PC-9 (cell line): ENCODE measurements at regions not wholly inside any gene's neighbourhood (a gene's known extent, or its start where the extent isn't known, plus 50 kb on each side); places are given as distances from the start of the nearest gene placed in this dataset.

Experiments
- BruUV-seq: library from RNA; stranded (reverse); fragments of 400-500 nt; replicated peaks from 2 replicates; lab custom pipeline; 2021; lab: Mats Ljungman, UMichigan
- CTCF ChIA-PET: fragments of 300-600 bp; sonication (Branson Sonifier 250); formaldehyde crosslinking; loops from one replicate; lab custom pipeline; 2022; ENCODE audit warnings: antibody characterized with exemption; lab: Charles Lee
- POLR2A ChIA-PET: fragments of 300-600 bp; sonication (Branson Sonifier 250); formaldehyde crosslinking; loops from one replicate; lab custom pipeline; 2022; ENCODE audit warnings: antibody characterized with exemption; ENCODE audit not compliant: unreplicated experiment; lab: Charles Lee
- DNase-seq, 2 experiments: peaks; one replicate each; pipeline versions ENCODE4 v3.0.0 to v3.0.0-alpha.2; 2015 to 2022; ENCODE audit warnings: mixed read lengths in 1 of 2
- H2AFZ ChIP-seq: fragments of 200-600 bp; sonication (generic); 2 replicates; pipeline ENCODE4 v1.8.1; 2017; ENCODE audit warnings: antibody characterized with exemption
- H3F3A ChIP-seq: fragments of 200-600 bp; sonication (generic); 2 replicates; pipeline ENCODE4 v1.8.1; 2017; ENCODE audit warnings: antibody characterized with exemption, mild to moderate bottlenecking, low read depth; ENCODE audit not compliant: insufficient read depth
- H3K27ac ChIP-seq: fragments of 200-600 bp; sonication (generic); 2 replicates; pipeline ENCODE4 v1.6.1; 2016; ENCODE audit warnings: mixed run types
- H3K27me3 ChIP-seq: fragments of 200-600 bp; sonication (generic); 2 replicates; pipeline ENCODE4 v1.6.1; 2016; ENCODE audit warnings: low read depth, mixed run types; ENCODE audit not compliant: insufficient read depth
- H3K36me3 ChIP-seq: fragments of 200-600 bp; sonication (generic); 2 replicates; pipeline ENCODE4 v1.6.1; 2016; ENCODE audit warnings: low read depth, mixed run types
- H3K4me1 ChIP-seq: fragments of 200-600 bp; sonication (generic); replicated peaks from 2 replicates; pipeline ENCODE4 v1.6.1; 2016; ENCODE audit warnings: mixed run types; ENCODE audit not compliant: insufficient read depth
- H3K4me2 ChIP-seq: fragments of 200-600 bp; sonication (generic); 2 replicates; pipeline ENCODE4 v1.6.1; 2017; ENCODE audit warnings: mixed run types
- H3K4me3 ChIP-seq: fragments of 200-600 bp; sonication (generic); 2 replicates; pipeline ENCODE4 v1.6.1; 2016; ENCODE audit warnings: mixed run types
- H3K79me2 ChIP-seq: fragments of 200-600 bp; sonication (generic); 2 replicates; pipeline ENCODE4 v1.6.1; 2017; ENCODE audit warnings: low read depth, mixed run types
- H3K9me2 ChIP-seq: fragments of 200-600 bp; sonication (generic); 2 replicates; pipeline ENCODE4 v1.8.1; 2017; ENCODE audit warnings: mild to moderate bottlenecking; ENCODE audit not compliant: insufficient read depth
- H3K9me3 ChIP-seq: fragments of 200-600 bp; sonication (generic); 2 replicates; pipeline ENCODE4 v1.8.1; 2016; ENCODE audit warnings: low read depth; ENCODE audit not compliant: insufficient read depth
- H4K20me1 ChIP-seq: fragments of 200-600 bp; sonication (generic); 2 replicates; pipeline ENCODE4 v1.8.1; 2017; ENCODE audit not compliant: insufficient read depth
- CTCF ChIP-seq: fragments of 200-600 bp; sonication (generic); conservative IDR thresholded peaks from 2 replicates; pipeline ENCODE4 v1.6.1; 2017; ENCODE audit warnings: mixed run types, antibody characterized with exemption, mild to moderate bottlenecking, moderate library complexity
- EZH2 ChIP-seq: fragments of 200-600 bp; sonication (generic); IDR thresholded peaks from 2 replicates; pipeline ENCODE4 v1.8.0; 2017; ENCODE audit warnings: antibody characterized with exemption, low read depth
- intact Hi-C: fragments of 100-400 bp; cut with micrococcal nuclease; formaldehyde crosslinking; loops from one replicate; pipeline ENCODE4 v1.10.0; 2022; ENCODE audit not compliant: unreplicated experiment

- H3K4me1 ChIP-seq, result no peaks in the 10 kb centered on the region
- H4K20me1 ChIP-seq, result no peaks in the 10 kb centered on the region
- no peaks in the 10 kb centered on the region for H3K27me3 ChIP-seq
- no peaks in the 10 kb centered on the region for H3K9me2 ChIP-seq
- ChIA-PET POLR2A (no interaction called here), CTCF (no interaction called here)
- no peaks in the 10 kb centered on the region for H3K36me3 ChIP-seq
- no peak for DNase-seq
- no peaks in the 10 kb centered on the region for H3K79me2 ChIP-seq
- H3F3A ChIP-seq, result no peaks in the 10 kb centered on the region
- no peak overlapping the region for H3K27ac ChIP-seq
- TF ChIP-seq CTCF, result no peak
- no peak for TF ChIP-seq EZH2
- intact Hi-C loops, result no loop called here
- no peak overlapping the region for H3K4me3 ChIP-seq
- H3K9me3 ChIP-seq, result no peaks in the 10 kb centered on the region
- BruUV-seq, result no TSS peak
- no peak overlapping the region for H2AFZ ChIP-seq
- H3K4me2 ChIP-seq, result no peak overlapping the region
These were observed 416.1 kb upstream of the IZUMO3 start for GRCh38 chr9:24961762-24962161.

GRCh38 chr9:24953070-24953469 lies 407.4 kb upstream of the IZUMO3 start:
- H3K4me3 ChIP-seq, result no peak overlapping the region
- H4K20me1 ChIP-seq, result no peaks in the 10 kb centered on the region
- H3K9me3 ChIP-seq, result no peaks in the 10 kb centered on the region
- H2AFZ ChIP-seq, result no peak overlapping the region
- no peaks in the 10 kb centered on the region for H3K27me3 ChIP-seq
- H3K36me3 ChIP-seq, result no peaks in the 10 kb centered on the region
- no peaks in the 10 kb centered on the region for H3F3A ChIP-seq
- ChIA-PET CTCF (no interaction called here), POLR2A (no interaction called here)
- no peaks in the 10 kb centered on the region for H3K9me2 ChIP-seq
- intact Hi-C loops, result no loop called here
- DNase-seq, result no peak
- TF ChIP-seq EZH2 (no peak), CTCF (no peak)
- no peaks in the 10 kb centered on the region for H3K4me1 ChIP-seq
- no TSS peak for BruUV-seq
- no peaks in the 10 kb centered on the region for H3K79me2 ChIP-seq
- no peak overlapping the region for H3K27ac ChIP-seq
- no peak overlapping the region for H3K4me2 ChIP-seq

DNA sequence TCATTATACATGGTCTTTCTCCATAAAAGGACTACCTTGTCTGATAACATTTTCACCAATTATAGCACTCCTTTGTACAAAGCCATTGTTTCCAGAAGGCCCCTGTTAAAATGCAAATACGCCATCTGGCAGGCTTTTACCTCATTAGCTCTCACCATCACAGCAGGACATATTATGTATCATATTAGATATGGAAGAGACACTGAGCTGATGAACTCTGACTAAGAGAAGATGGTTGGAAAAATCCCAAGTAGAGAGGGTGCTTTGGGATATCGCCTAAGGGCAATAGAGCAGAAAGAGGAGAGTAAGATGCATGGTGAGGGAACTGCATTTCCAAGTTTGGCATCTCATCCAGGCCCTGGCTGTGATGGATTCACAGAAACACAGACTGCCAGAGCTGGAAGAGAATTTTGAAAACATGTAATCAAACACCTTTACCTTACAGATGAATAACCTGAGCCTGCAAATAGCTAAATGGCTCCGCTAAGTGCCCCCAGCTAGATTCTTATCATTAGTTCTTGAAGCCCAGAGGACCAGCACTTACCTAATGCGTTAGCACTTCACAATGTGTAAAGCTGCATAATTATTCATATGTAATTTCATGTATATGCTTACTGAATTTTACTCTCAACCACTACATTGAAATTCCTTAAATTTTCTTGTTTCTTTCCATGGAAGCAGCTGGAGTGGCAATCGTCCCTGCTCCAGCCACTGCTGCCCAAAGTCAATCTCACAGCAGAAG lies 393.6 kb upstream of the IZUMO3 start:
- DNase-seq, result no peak
- no peaks in the 10 kb centered on the region for H3F3A ChIP-seq
- no peaks in the 10 kb centered on the region for H3K27me3 ChIP-seq
- no peaks in the 10 kb centered on the region for H4K20me1 ChIP-seq
- no peak overlapping the region for H2AFZ ChIP-seq
- H3K9me3 ChIP-seq, result no peaks in the 10 kb centered on the region
- H3K4me3 ChIP-seq, result no peak overlapping the region
- TF ChIP-seq EZH2 (no peak), CTCF (no peak)
- CTCF ChIA-PET, result no interaction called here
- no peak overlapping the region for H3K4me2 ChIP-seq
- H3K27ac ChIP-seq, result no peak overlapping the region
- no peaks in the 10 kb centered on the region for H3K4me1 ChIP-seq
- POLR2A ChIA-PET, result no interaction called here
- intact Hi-C loops, result no loop called here
- H3K79me2 ChIP-seq, result no peaks in the 10 kb centered on the region
- H3K9me2 ChIP-seq, result no peaks in the 10 kb centered on the region
- no TSS peak for BruUV-seq
- no peaks in the 10 kb centered on the region for H3K36me3 ChIP-seq
